Activated CD4-positive, alpha-beta T cell treated with anti-CD3 and anti-CD28 coated beads for 24 hours (primary cell): ENCODE measurements at regions not wholly inside any gene's neighbourhood (a gene's known extent, or its start where the extent isn't known, plus 50 kb on each side); places are given as distances from the start of the nearest gene placed in this dataset.

Experiments used
- DNase-seq, 2 donors: peaks; one replicate each; pipeline ENCODE4 v3.0.0-alpha.2; 2020; ENCODE audit warnings: low read depth in 2 of 2

GRCh38 chr5:145365464-145365863, 469.7 kb downstream of the PRELID2 start:
- no peak for DNase-seq

- DNase-seq = no peak
Observed at GRCh38 chr5:145362266-145362665, 472.9 kb downstream of the PRELID2 start.

GRCh38 chr5:145360936-145361335, 474.2 kb downstream of the PRELID2 start:
- no peak for DNase-seq

- DNase-seq = no peak
Observed at GRCh38 chr5:145350513-145350912, 484.6 kb downstream of the PRELID2 start.

GRCh38 chr5:145347026-145347616, 488.0 kb downstream of the PRELID2 start:
- no peak for DNase-seq

GRCh38 chr5:145345511-145346287, 489.4 kb downstream of the PRELID2 start:
- DNase-seq = no peak

- no peak for DNase-seq
Observed at GRCh38 chr5:145341842-145342241, 493.3 kb downstream of the PRELID2 start.

GRCh38 chr5:145340099-145340498, 495.0 kb downstream of the PRELID2 start:
- no peak for DNase-seq

GRCh38 chr5:145324767-145325479, 510.2 kb downstream of the PRELID2 start:
- no peak for DNase-seq

GRCh38 chr5:145324101-145324500, 511.0 kb downstream of the PRELID2 start:
- no peak for DNase-seq

GRCh38 chr5:145316282-145316681, 518.9 kb downstream of the PRELID2 start:
- no peak for DNase-seq

- DNase-seq = no peak
Observed at GRCh38 chr5:145307866-145308382, 527.2 kb downstream of the PRELID2 start.

GRCh38 chr5:145295236-145295835, 539.8 kb downstream of the PRELID2 start:
- DNase-seq = no peak

GRCh38 chr5:145294331-145294730, 540.8 kb downstream of the PRELID2 start:
- no peak for DNase-seq

- DNase-seq = no peak
Observed at GRCh38 chr5:145293716-145294115, 541.4 kb downstream of the PRELID2 start.

GRCh38 chr5:145292278-145292677, 542.9 kb downstream of the PRELID2 start:
- no peak for DNase-seq

- DNase-seq = no peak
Observed at GRCh38 chr5:145283141-145283810, 551.9 kb downstream of the PRELID2 start.

- DNase-seq = no peak
Observed at GRCh38 chr5:145280806-145281205, 554.3 kb downstream of the PRELID2 start.

- DNase-seq = no peak
Observed at GRCh38 chr5:145280214-145280613, 554.9 kb downstream of the PRELID2 start.

GRCh38 chr5:145260670-145261069, 574.5 kb downstream of the PRELID2 start:
- no peak for DNase-seq

- DNase-seq = no peak
Observed at GRCh38 chr5:145247745-145248040, 587.4 kb downstream of the PRELID2 start.
